RWPE2 (cell line): ENCODE measurements at regions not wholly inside any gene's neighbourhood (a gene's known extent, or its start where the extent isn't known, plus 50 kb on each side); places are given as distances from the start of the nearest gene placed in this dataset.

Source experiments
- ATAC-seq: fragments of 200-7000 bp; cut with Tn5 transposase; 3 replicates; pipeline ENCODE4 v1.9.1; 2021; ENCODE audit warnings: low read depth
- DNase-seq: peaks from one replicate; pipeline ENCODE4 v3.0.0-alpha.2; 2020; ENCODE audit warnings: low spot score
- H3K27ac ChIP-seq: fragments of 450-650 bp; 2 replicates; pipeline ENCODE4 v1.5.1; 2017; ENCODE audit warnings: mild to moderate bottlenecking; ENCODE audit not compliant: poor library complexity, severe bottlenecking
- H3K27me3 ChIP-seq: fragments of 250-450 bp; sonication (Bioruptor Pico); 2 replicates; pipeline ENCODE4 v1.5.1; 2021; ENCODE audit warnings: mild to moderate bottlenecking, moderate library complexity; ENCODE audit not compliant: insufficient read depth, poor library complexity, severe bottlenecking
- H3K36me3 ChIP-seq: fragments of 250-450 bp; sonication (Bioruptor Pico); 2 replicates; pipeline ENCODE4 v1.5.1; 2020; ENCODE audit warnings: low read depth, mild to moderate bottlenecking, moderate library complexity
- H3K4me1 ChIP-seq: fragments of 250-450 bp; sonication (Bioruptor Pico); 2 replicates; pipeline ENCODE4 v1.5.1; 2021; ENCODE audit warnings: mild to moderate bottlenecking, moderate library complexity; ENCODE audit not compliant: insufficient read depth, poor library complexity, severe bottlenecking
- H3K4me3 ChIP-seq: fragments of 250-450 bp; sonication (Bioruptor Pico); 2 replicates; pipeline ENCODE4 v1.5.1; 2021; ENCODE audit warnings: mild to moderate bottlenecking, moderate library complexity; ENCODE audit not compliant: severe bottlenecking
- H3K9me3 ChIP-seq: fragments of 250-450 bp; sonication (Bioruptor Pico); 2 replicates; pipeline ENCODE4 v1.5.1; 2021; ENCODE audit warnings: mild to moderate bottlenecking, moderate library complexity; ENCODE audit not compliant: severe bottlenecking
- TF ChIP-seq, protein P1 (sequence below): fragments of 450-650 bp; IDR thresholded peaks from one replicate; pipeline ENCODE4 v1.5.1; 2017; ENCODE audit warnings: mild to moderate bottlenecking, moderate library complexity; ENCODE audit not compliant: poor library complexity, severe bottlenecking

- Histone ChIP-seq H3K4me3 (no peak overlapping the region), H3K27me3 (no peaks in the 10 kb centered on the region), H3K27ac (no peak overlapping the region), H3K36me3 (no peaks in the 10 kb centered on the region), H3K9me3 (no peaks in the 10 kb centered on the region), H3K4me1 (peaks cover 9% of the 10 kb centered on the region)
- no peak for ATAC-seq
- DNase-seq = no peak
- TF ChIP-seq, protein P1, sequence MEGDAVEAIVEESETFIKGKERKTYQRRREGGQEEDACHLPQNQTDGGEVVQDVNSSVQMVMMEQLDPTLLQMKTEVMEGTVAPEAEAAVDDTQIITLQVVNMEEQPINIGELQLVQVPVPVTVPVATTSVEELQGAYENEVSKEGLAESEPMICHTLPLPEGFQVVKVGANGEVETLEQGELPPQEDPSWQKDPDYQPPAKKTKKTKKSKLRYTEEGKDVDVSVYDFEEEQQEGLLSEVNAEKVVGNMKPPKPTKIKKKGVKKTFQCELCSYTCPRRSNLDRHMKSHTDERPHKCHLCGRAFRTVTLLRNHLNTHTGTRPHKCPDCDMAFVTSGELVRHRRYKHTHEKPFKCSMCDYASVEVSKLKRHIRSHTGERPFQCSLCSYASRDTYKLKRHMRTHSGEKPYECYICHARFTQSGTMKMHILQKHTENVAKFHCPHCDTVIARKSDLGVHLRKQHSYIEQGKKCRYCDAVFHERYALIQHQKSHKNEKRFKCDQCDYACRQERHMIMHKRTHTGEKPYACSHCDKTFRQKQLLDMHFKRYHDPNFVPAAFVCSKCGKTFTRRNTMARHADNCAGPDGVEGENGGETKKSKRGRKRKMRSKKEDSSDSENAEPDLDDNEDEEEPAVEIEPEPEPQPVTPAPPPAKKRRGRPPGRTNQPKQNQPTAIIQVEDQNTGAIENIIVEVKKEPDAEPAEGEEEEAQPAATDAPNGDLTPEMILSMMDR = no peak
Observed at GRCh38 chr3:31193871-31194270, 299.4 kb upstream of the GADL1 start.

DNA sequence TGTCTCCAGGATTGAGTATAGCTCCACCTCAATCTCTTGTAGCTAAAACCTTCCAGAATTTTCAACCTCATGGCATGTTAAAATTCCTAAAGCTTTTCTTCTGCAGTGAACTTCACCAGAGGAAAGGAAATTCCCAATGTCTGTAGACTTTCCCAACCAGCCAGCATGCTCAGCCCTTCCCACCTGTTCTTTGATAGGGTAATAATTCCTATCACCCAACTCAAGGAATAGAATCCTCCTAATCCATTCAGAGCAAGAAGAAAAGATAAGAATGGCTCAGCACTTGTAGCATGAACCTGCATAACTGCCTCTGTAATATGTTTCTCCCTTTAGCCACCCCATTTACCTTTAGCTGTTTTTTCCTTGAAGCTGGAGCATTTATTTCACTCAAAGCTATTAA lies 301.8 kb upstream of the GADL1 start:
- Histone ChIP-seq H3K4me3 (no peak overlapping the region), H3K36me3 (no peaks in the 10 kb centered on the region), H3K9me3 (no peaks in the 10 kb centered on the region), H3K27ac (peak overlapping the region; percentile 29), H3K27me3 (no peaks in the 10 kb centered on the region), H3K4me1 (peaks cover 9% of the 10 kb centered on the region)
- TF ChIP-seq, protein P1 = no peak
- DNase-seq (no peak), ATAC-seq (no peak)

GRCh38 chr3:31196881-31197364 lies 302.5 kb upstream of the GADL1 start:
- TF ChIP-seq, protein P1 = no peak
- no peak for DNase-seq
- peaks cover 9% of the 10 kb centered on the region for H3K4me1 ChIP-seq
- no peaks in the 10 kb centered on the region for H3K27me3 ChIP-seq
- H3K27ac ChIP-seq = peak overlapping the region; percentile 29
- no peaks in the 10 kb centered on the region for H3K36me3 ChIP-seq
- ATAC-seq = peak; percentile 88
- no peaks in the 10 kb centered on the region for H3K9me3 ChIP-seq
- no peak overlapping the region for H3K4me3 ChIP-seq

DNA sequence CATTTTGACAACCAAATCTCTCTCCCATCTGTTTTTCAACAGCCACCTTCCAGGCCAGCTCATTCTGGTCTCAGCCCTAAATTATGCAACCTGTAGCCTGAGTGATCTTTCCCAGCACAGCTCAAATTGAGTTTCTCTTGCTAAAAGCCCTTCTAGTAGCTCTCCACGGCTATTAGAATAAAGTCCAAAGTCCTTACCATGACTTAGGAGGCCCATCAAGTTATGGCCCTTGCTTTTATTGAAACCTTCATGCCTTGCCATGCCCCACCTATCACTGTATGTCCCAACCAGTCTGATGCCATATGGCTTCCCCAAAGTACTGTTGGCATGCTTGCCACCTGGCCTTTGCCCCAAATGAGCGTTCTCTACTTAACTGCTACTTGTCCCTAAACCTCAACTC lies 303.5 kb upstream of the GADL1 start:
- Histone ChIP-seq H3K27me3 (no peaks in the 10 kb centered on the region), H3K4me1 (peaks cover 9% of the 10 kb centered on the region), H3K4me3 (no peak overlapping the region), H3K36me3 (no peaks in the 10 kb centered on the region), H3K27ac (no peak overlapping the region), H3K9me3 (no peaks in the 10 kb centered on the region)
- ATAC-seq (no peak), DNase-seq (no peak)
- TF ChIP-seq, protein P1 = no peak

DNA sequence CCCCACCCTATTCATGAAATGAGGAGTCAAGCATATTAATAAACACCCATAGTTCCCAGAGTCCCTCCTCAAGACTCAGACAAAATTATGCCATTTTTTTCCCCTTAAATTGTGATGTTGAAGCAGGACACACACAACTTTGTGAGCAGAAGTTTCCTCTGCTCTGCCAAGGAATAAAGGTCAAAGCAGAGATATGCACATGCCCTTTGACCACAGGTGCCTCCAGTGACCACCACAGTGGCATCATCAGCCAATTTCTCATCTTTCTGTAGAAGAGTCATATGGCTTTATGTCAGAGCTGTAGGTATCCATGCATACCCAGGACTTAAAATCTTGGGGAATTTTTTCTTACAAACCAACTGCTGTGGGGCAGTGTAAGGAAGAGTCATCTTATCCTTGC lies 304.4 kb upstream of the GADL1 start:
- TF ChIP-seq, protein P1 = no peak
- Histone ChIP-seq H3K9me3 (no peaks in the 10 kb centered on the region), H3K27me3 (no peaks in the 10 kb centered on the region), H3K4me3 (no peak overlapping the region), H3K27ac (no peak overlapping the region), H3K4me1 (peaks cover 9% of the 10 kb centered on the region), H3K36me3 (no peaks in the 10 kb centered on the region)
- DNase-seq (no peak), ATAC-seq (no peak)
